Prostate gland (tissue), 2 donors: ENCODE measurements at regions not wholly inside any gene's neighbourhood (a gene's known extent, or its start where the extent isn't known, plus 50 kb on each side); places are given as distances from the start of the nearest gene placed in this dataset.

Experiments
- POLR2A ChIP-seq: fragments of 450-650 bp; IDR thresholded peaks from one replicate; pipeline ENCODE4 v1.6.1; 2016; ENCODE audit warnings: antibody characterized with exemption, mild to moderate bottlenecking
- POLR2AphosphoS5 ChIP-seq: sonication (generic); formaldehyde crosslinking; IDR thresholded peaks from one replicate; pipeline ENCODE4 v1.6.1; 2017; ENCODE audit warnings: antibody characterized with exemption
- TF ChIP-seq, protein P1 (sequence below), 4 experiments: fragments of 200-600 bp in 2 of 4; fragments of 450-650 bp in 2 of 4; sonication (generic) in 2 of 4; IDR thresholded peaks; 1 replicate in 3 of 4; 2 replicates in 1 of 4; pipeline ENCODE4 v1.5.1; 2016 to 2019; ENCODE audit warnings: antibody characterized with exemption in 4 of 4, mild to moderate bottlenecking in 2 of 4, moderate library complexity in 2 of 4

DNA sequence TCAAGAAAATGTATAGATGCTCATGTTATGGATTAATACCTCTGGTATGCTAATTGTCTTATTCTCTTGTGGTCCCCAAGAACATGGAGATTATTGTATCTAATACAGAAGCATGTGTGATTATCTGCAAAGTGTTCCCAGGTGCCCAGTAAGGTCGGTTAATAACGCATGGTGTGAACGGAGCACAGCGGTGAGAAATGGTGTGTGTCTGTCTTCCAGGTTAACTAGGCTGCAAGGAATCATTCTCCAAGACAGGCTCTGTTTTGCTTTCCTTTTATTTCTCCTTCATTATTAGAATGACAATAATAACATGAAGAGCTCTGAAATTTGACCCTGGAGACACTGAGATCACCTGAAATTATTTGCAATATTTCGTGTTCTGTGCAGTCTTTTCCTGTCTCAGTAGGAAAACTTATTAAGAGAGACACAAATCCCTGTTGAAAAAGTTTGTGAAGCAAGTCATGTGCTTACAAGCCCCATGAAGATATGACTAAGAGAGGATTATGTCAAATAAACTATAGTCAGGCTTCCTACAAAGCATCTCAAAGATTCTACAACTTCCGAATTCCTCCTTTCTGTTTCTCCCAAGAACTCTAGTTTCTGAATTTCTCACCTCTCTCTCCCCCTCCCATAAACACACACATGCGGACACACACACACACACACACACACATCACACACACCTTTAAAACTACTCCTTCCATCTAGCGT is 230.9 kb downstream of the HS3ST1 start:
- no peak for TF ChIP-seq POLR2A
- TF ChIP-seq, protein P1, sequence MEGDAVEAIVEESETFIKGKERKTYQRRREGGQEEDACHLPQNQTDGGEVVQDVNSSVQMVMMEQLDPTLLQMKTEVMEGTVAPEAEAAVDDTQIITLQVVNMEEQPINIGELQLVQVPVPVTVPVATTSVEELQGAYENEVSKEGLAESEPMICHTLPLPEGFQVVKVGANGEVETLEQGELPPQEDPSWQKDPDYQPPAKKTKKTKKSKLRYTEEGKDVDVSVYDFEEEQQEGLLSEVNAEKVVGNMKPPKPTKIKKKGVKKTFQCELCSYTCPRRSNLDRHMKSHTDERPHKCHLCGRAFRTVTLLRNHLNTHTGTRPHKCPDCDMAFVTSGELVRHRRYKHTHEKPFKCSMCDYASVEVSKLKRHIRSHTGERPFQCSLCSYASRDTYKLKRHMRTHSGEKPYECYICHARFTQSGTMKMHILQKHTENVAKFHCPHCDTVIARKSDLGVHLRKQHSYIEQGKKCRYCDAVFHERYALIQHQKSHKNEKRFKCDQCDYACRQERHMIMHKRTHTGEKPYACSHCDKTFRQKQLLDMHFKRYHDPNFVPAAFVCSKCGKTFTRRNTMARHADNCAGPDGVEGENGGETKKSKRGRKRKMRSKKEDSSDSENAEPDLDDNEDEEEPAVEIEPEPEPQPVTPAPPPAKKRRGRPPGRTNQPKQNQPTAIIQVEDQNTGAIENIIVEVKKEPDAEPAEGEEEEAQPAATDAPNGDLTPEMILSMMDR (IDR thresholded peaks at IDR 0.05), result no peak
- no peak for TF ChIP-seq POLR2AphosphoS5
